Activated B cell treated with CpG ODN at 0.5 μM for 24 hours (primary cell): ENCODE measurements at regions not wholly inside any gene's neighbourhood (a gene's known extent, or its start where the extent isn't known, plus 50 kb on each side); places are given as distances from the start of the nearest gene placed in this dataset.

Experiments used
- ATAC-seq: fragments of 200-7000 bp; cut with Tn5 transposase; one replicate; pipeline ENCODE4 v1.10.0; 2021; ENCODE audit warnings: low read depth, mild to moderate bottlenecking, moderate library complexity
- CTCF ChIA-PET: fragments of 350-600 bp; sonication (Branson Sonifier 250); formaldehyde crosslinking; loops from one replicate; lab custom pipeline; 2021; ENCODE audit warnings: antibody characterized with exemption; lab: Charles Lee
- POLR2A ChIA-PET: fragments of 350-600 bp; sonication (Branson Sonifier 250); formaldehyde crosslinking; loops from one replicate; lab custom pipeline; 2021; ENCODE audit warnings: antibody characterized with exemption; lab: Charles Lee
- DNase-seq: peaks from one replicate; pipeline ENCODE4 v3.0.0; 2022
- H3K27ac Mint-ChIP-seq: one replicate; pipeline ENCODE4 v1.8.0; 2020; ENCODE audit warnings: mixed read lengths
- H3K27me3 Mint-ChIP-seq: one replicate; pipeline ENCODE4 v1.8.0; 2021; ENCODE audit warnings: mixed read lengths
- H3K36me3 Mint-ChIP-seq: one replicate; pipeline ENCODE4 v1.8.0; 2021; ENCODE audit warnings: low read depth, mixed read lengths
- H3K4me1 Mint-ChIP-seq: one replicate; pipeline ENCODE4 v1.8.0; 2021; ENCODE audit warnings: mixed read lengths
- H3K4me3 Mint-ChIP-seq: one replicate; pipeline ENCODE4 v1.8.0; 2020; ENCODE audit warnings: mild to moderate bottlenecking, mixed read lengths
- H3K9me3 Mint-ChIP-seq: one replicate; pipeline ENCODE4 v1.8.0; 2020; ENCODE audit warnings: mixed read lengths
- CTCF ChIP-seq: fragments of 200-600 bp; IDR thresholded peaks from one replicate; pipeline ENCODE4 v1.8.0; 2022; ENCODE audit warnings: antibody characterized with exemption, mild to moderate bottlenecking
- intact Hi-C: fragments of 100-400 bp; cut with micrococcal nuclease; formaldehyde crosslinking; loops from one replicate; pipeline ENCODE4 v1.15.1; 2024

DNA sequence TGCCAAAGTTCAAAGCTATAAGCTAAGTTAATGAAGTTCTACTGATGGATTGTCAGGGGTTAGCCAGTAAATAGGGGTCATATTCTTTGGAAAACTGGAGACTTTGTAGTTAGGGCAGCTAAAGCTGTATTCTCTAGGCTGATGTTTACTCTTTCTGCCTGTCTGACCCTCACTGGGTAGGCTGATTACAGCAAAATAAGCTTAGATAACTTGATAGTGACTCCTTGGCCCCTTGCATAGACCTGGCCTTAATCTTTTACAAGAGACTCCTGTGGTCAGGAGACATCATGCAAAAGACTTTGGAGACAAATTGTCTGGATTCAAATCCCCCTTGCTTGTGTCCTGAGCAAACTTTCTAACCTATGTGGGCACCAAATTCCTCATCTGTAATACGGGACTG lies 314.4 kb upstream of the MSX2 start:
- Mint-ChIP-seq H3K4me1 (no peaks in the 10 kb centered on the region), H3K4me3 (no peak overlapping the region), H3K27ac (no peak overlapping the region), H3K27me3 (no peaks in the 10 kb centered on the region), H3K9me3 (peaks cover 6% of the 10 kb centered on the region), H3K36me3 (no peaks in the 10 kb centered on the region)
- POLR2A ChIA-PET, result no interaction called here
- CTCF ChIA-PET, result no interaction called here
- intact Hi-C loops, result loop anchor here (10.0 kb wide), 1 partner anchor 525 kb away; no protein-coding TSS in a partner anchor
- TF ChIP-seq CTCF, result no peak
- ATAC-seq (no peak), DNase-seq (no peak)

DNA sequence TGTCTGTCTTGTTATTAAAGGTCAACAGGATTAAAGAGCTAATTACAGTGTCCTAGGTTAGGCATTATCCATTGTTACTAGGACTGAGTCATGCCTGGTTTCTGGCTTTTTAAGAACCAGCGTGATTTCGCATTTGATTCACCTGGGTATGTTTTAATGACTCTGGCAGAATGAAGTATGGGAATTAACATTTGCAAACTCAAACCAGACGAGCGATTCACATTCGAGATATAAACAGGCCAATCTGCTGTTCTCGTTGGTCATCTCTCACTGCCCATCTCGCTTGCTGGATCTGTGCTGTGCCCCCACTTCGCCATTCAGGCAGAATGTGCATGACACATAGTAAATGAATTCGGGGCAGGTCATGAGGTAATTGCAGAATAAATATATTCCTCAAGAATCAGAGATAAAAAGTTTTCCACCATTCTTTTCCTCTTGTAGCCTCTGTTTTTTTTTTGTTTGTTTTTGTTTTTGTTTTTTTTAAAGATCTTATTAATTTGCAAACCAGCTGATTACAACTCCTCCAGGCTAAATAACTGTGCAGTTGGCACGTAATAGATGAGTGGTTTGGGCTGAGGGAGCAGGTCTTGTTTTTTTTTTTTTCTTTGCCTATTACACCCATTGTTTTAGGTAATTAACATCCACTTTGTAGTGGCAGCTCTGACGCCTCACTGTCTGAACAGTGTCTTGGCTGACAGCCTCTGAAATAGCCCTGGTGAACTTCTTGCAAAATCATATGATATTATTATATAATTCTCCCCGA lies 313.5 kb upstream of the MSX2 start:
- Mint-ChIP-seq H3K9me3 (peaks cover 6% of the 10 kb centered on the region), H3K27ac (no peak overlapping the region), H3K27me3 (no peaks in the 10 kb centered on the region), H3K36me3 (no peaks in the 10 kb centered on the region), H3K4me1 (no peaks in the 10 kb centered on the region), H3K4me3 (no peak overlapping the region)
- intact Hi-C loops, result loop anchor here (10.0 kb wide), 1 partner anchor 524 kb away; no protein-coding TSS in a partner anchor
- CTCF ChIA-PET, result no interaction called here
- ATAC-seq (no peak), DNase-seq (no peak)
- POLR2A ChIA-PET, result no interaction called here
- TF ChIP-seq CTCF, result no peak

GRCh38 chr5:174411479-174411819 lies 312.9 kb upstream of the MSX2 start:
- intact Hi-C loops, result loop anchor here (10.0 kb wide), 1 partner anchor 523 kb away; no protein-coding TSS in a partner anchor

GRCh38 chr5:174412374-174412773 lies 312.0 kb upstream of the MSX2 start:
- CTCF ChIA-PET, result no interaction called here
- H3K27me3 Mint-ChIP-seq, result no peaks in the 10 kb centered on the region
- TF ChIP-seq CTCF, result no peak
- peaks cover 6% of the 10 kb centered on the region for H3K9me3 Mint-ChIP-seq
- H3K4me1 Mint-ChIP-seq, result no peaks in the 10 kb centered on the region
- no peaks in the 10 kb centered on the region for H3K36me3 Mint-ChIP-seq
- POLR2A ChIA-PET, result no interaction called here
- intact Hi-C loops, result loop anchor here (10.0 kb wide), 1 partner anchor 522 kb away; no protein-coding TSS in a partner anchor
- ATAC-seq, result no peak
- DNase-seq, result no peak
- H3K4me3 Mint-ChIP-seq, result no peak overlapping the region
- H3K27ac Mint-ChIP-seq, result no peak overlapping the region

More at GRCh38 chr5:174411479-174411819, 312.9 kb upstream of the MSX2 start:
- Mint-ChIP-seq H3K4me3 (no peak overlapping the region), H3K4me1 (no peaks in the 10 kb centered on the region), H3K36me3 (no peaks in the 10 kb centered on the region), H3K27ac (no peak overlapping the region), H3K27me3 (no peaks in the 10 kb centered on the region), H3K9me3 (peaks cover 6% of the 10 kb centered on the region)
- ChIA-PET CTCF (no interaction called here), POLR2A (no interaction called here)
- DNase-seq (no peak), ATAC-seq (no peak)
- TF ChIP-seq CTCF, result no peak

DNA sequence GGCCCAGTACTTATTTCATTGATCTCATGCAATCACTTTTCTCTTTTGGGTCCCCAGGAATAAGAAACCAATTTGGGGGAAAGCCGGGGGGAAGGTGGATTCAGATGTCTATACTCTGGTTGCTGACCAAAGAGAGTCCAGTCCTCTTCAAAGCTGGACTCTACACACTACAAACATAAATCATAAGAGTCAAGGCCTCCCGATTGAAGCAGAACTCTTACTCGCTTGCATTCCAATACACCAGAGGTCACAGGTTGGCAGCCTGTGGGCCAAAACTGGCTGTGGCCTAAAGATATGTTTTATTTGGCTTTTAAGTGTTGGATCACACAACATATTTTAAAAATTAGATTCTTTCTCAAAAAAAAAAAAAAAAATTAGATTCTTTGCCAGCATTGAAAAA lies 311.4 kb upstream of the MSX2 start:
- ChIA-PET CTCF (no interaction called here), POLR2A (no interaction called here)
- no peak overlapping the region for H3K4me3 Mint-ChIP-seq
- H3K27me3 Mint-ChIP-seq, result no peaks in the 10 kb centered on the region
- H3K4me1 Mint-ChIP-seq, result no peaks in the 10 kb centered on the region
- H3K9me3 Mint-ChIP-seq, result peaks cover 6% of the 10 kb centered on the region
- intact Hi-C loops, result loop anchor here (10.0 kb wide), 1 partner anchor 522 kb away; no protein-coding TSS in a partner anchor
- no peak for TF ChIP-seq CTCF
- no peak overlapping the region for H3K27ac Mint-ChIP-seq
- no peak for ATAC-seq
- no peak for DNase-seq
- H3K36me3 Mint-ChIP-seq, result no peaks in the 10 kb centered on the region
